HepG2 (cell line): ENCODE measurements at regions not wholly inside any gene's neighbourhood (a gene's known extent, or its start where the extent isn't known, plus 50 kb on each side); places are given as distances from the start of the nearest gene placed in this dataset.

ENCODE experiments used
- ATAC-seq: fragments of 200-7000 bp; cut with Tn5 transposase; 3 replicates; pipeline ENCODE4 v1.9.1; 2020; ENCODE audit warnings: mild to moderate bottlenecking, moderate library complexity
- BruUV-seq: library from RNA; stranded (reverse); fragments of 400-500 nt; replicated peaks from 2 replicates; lab custom pipeline; 2021; lab: Mats Ljungman, UMichigan
- CTCF ChIA-PET: fragments of 300-600 bp; formaldehyde crosslinking; extraction: SDS; loops from one replicate; lab custom pipeline; 2021; ENCODE audit warnings: low total read pairs, inconsistent platforms, low intra/inter-chr PET ratio; lab: Yijun Ruan, JAX
- POLR2A ChIA-PET: fragments of 350-600 bp; sonication (Branson Sonifier 250); formaldehyde crosslinking; loops from one replicate; lab custom pipeline; 2020; ENCODE audit warnings: antibody characterized with exemption, inconsistent platforms; lab: Yijun Ruan, JAX
- DNase-seq: peaks from one replicate; pipeline ENCODE4 v3.0.0-alpha.2; 2015; ENCODE audit warnings: low spot score
- FAIRE-seq: peaks from 3 replicates; lab custom pipeline; 2011; peaks lifted over from hg19 to GRCh38; lab: Jason Lieb, UNC
- H2AFZ ChIP-seq: one replicate; pipeline ENCODE4 v1.6.1; 2011; ENCODE audit warnings: low read length, inconsistent platforms
- H3K27ac ChIP-seq: fragments of 300-600 bp; 3 replicates; pipeline ENCODE4 v1.8.0; 2011; ENCODE audit warnings: mixed run types, mild to moderate bottlenecking, mixed read lengths, low read length, inconsistent platforms; ENCODE audit not compliant: insufficient read depth; ENCODE audit errors: extremely low read length
- H3K27me3 ChIP-seq, 2 experiments: fragments of 200-600 bp in 1 of 2; 2 replicates in 1 of 2; 3 replicates in 1 of 2; pipeline versions ENCODE4 v1.6.0 to v1.8.0; 2011; ENCODE audit warnings: low read length in 2 of 2, mild to moderate bottlenecking in 2 of 2, moderate library complexity in 2 of 2, inconsistent platforms in 1 of 2; ENCODE audit not compliant: insufficient read depth in 2 of 2, control insufficient read depth in 1 of 2
- H3K36me3 ChIP-seq, 2 experiments: fragments of 200-600 bp in 1 of 2; replicated peaks in 1 of 2; 2 replicates in 1 of 2; 3 replicates in 1 of 2; pipeline versions ENCODE4 v1.5.1 to v1.8.0; 2011; ENCODE audit warnings: low read length in 2 of 2, inconsistent platforms in 1 of 2; ENCODE audit not compliant: insufficient read depth in 2 of 2, control insufficient read depth in 1 of 2
- H3K4me1 ChIP-seq: 2 replicates; pipeline ENCODE4 v1.5.1; 2012; ENCODE audit warnings: low read length, inconsistent platforms; ENCODE audit not compliant: insufficient read depth
- H3K4me2 ChIP-seq: 2 replicates; pipeline ENCODE4 v1.6.0; 2011; ENCODE audit warnings: low read depth, low read length, inconsistent platforms
- H3K4me3 ChIP-seq, 3 experiments: fragments of 200-600 bp in 1 of 3; sonication (generic), shearing (Covaris generic) in 1 of 3; replicated peaks in 1 of 3; 2 replicates each; pipeline ENCODE4 v1.5.1; 2011 to 2016; ENCODE audit warnings: low read length in 3 of 3, inconsistent platforms in 2 of 3, low read depth in 2 of 3, mild to moderate bottlenecking in 2 of 3, control low read depth in 1 of 3, mixed read lengths in 1 of 3; ENCODE audit not compliant: insufficient read depth in 1 of 3
- H3K79me2 ChIP-seq: one replicate; pipeline ENCODE4 v1.6.1; 2011; ENCODE audit warnings: low read length, inconsistent platforms; ENCODE audit not compliant: insufficient read depth
- H3K9ac ChIP-seq: 2 replicates; pipeline ENCODE4 v1.6.0; 2011; ENCODE audit warnings: mild to moderate bottlenecking, low read depth, low read length, inconsistent platforms; ENCODE audit not compliant: insufficient read depth
- H3K9me3 ChIP-seq: 2 replicates; pipeline ENCODE4 v1.5.1; 2012; ENCODE audit warnings: mild to moderate bottlenecking, low read length
- H4K20me1 ChIP-seq: 2 replicates; pipeline ENCODE4 v1.6.0; 2011; ENCODE audit warnings: inconsistent platforms, mild to moderate bottlenecking, low read length, moderate library complexity; ENCODE audit not compliant: insufficient read depth
- CCDC6 ChIP-seq: sonication (generic); formaldehyde crosslinking; IDR thresholded peaks from 2 replicates; pipeline ENCODE4 v1.8.1; 2022; ENCODE audit warnings: mild to moderate bottlenecking, missing genetic modification reagents, moderate library complexity
- EP300 ChIP-seq, 3 experiments: sonication (generic) in 1 of 3; formaldehyde crosslinking in 1 of 3; IDR thresholded peaks; 2 replicates each; pipeline versions ENCODE4 v1.5.1 to v1.6.1; 2011 to 2020; ENCODE audit warnings: low read depth in 2 of 3, low read length in 2 of 3, borderline replicate concordance in 1 of 3, improper control_type of control experiment in 1 of 3, mild to moderate bottlenecking in 1 of 3, missing genetic modification reagents in 1 of 3, moderate library complexity in 1 of 3
- KDM2A ChIP-seq: sonication (generic); formaldehyde crosslinking; IDR thresholded peaks from 2 replicates; pipeline ENCODE4 v1.4.0; 2020; ENCODE audit warnings: low read depth, missing genetic modification reagents, borderline replicate concordance
- MAFG ChIP-seq: sonication (generic); formaldehyde crosslinking; IDR thresholded peaks from 2 replicates; pipeline ENCODE4 v1.5.1; 2020; ENCODE audit warnings: mild to moderate bottlenecking, missing genetic modification reagents
- PPARG ChIP-seq: conservative IDR thresholded peaks from 2 replicates; pipeline ENCODE4 v1.6.1; 2016; ENCODE audit warnings: missing biosample characterization, missing genetic modification reagents
- RARG ChIP-seq: sonication (generic); formaldehyde crosslinking; IDR thresholded peaks from 2 replicates; pipeline ENCODE4 v1.4.0; 2020; ENCODE audit warnings: low read depth, mild to moderate bottlenecking, missing genetic modification reagents
- RELA ChIP-seq: sonication (generic); formaldehyde crosslinking; IDR thresholded peaks from 2 replicates; pipeline ENCODE4 v1.4.0; 2020; ENCODE audit warnings: missing genetic modification reagents
- SOX6 ChIP-seq, 2 experiments: fragments of 450-650 bp in 1 of 2; sonication (generic) in 1 of 2; formaldehyde crosslinking in 1 of 2; IDR thresholded peaks; 2 replicates each; pipeline versions ENCODE4 v1.4.0 to v1.6.1; 2017 to 2020; ENCODE audit warnings: antibody characterized with exemption in 1 of 2, mild to moderate bottlenecking in 1 of 2, missing genetic modification reagents in 1 of 2
- ZNF607 ChIP-seq: sonication (generic); formaldehyde crosslinking; IDR thresholded peaks from 2 replicates; pipeline ENCODE4 v1.5.1; 2020; ENCODE audit warnings: missing genetic modification reagents, mild to moderate bottlenecking, borderline replicate concordance
- ZNF7 ChIP-seq: IDR thresholded peaks from 2 replicates; pipeline ENCODE4 v1.6.1; 2016; ENCODE audit warnings: missing biosample characterization, missing genetic modification reagents
- ZNF777 ChIP-seq: sonication (generic); formaldehyde crosslinking; IDR thresholded peaks from 2 replicates; pipeline ENCODE4 v1.4.0; 2020; ENCODE audit warnings: missing genetic modification reagents
- ZSCAN21 ChIP-seq: sonication (generic); formaldehyde crosslinking; IDR thresholded peaks from 2 replicates; pipeline ENCODE4 v1.8.0; 2022; ENCODE audit warnings: mild to moderate bottlenecking, missing genetic modification reagents, moderate library complexity, borderline replicate concordance
- WGBS: methylation state at CpG from one replicate; pipeline ENCODE4 v1.1.6; 2017; ENCODE audit warnings: low lambda C conversion rate; 5-methylcytosine and 5-hydroxymethylcytosine counted together
- in situ Hi-C: cut with HindIII; loops from 2 replicates; pipeline ENCODE4 v1.10.0; 2017; ENCODE audit warnings: low pct_unique_long_range_greater_than_20kb; ENCODE audit not compliant: extremely low pct_ligation_motif_present
- intact Hi-C: fragments of 100-400 bp; cut with micrococcal nuclease; formaldehyde crosslinking; loops from one replicate; pipeline ENCODE4 v1.10.0; 2022; ENCODE audit not compliant: unreplicated experiment
- TF ChIP-seq, protein P1 (sequence below): sonication (generic); formaldehyde crosslinking; IDR thresholded peaks from 2 replicates; pipeline ENCODE4 v1.4.0; 2020; ENCODE audit warnings: mild to moderate bottlenecking, missing genetic modification reagents
- TF ChIP-seq, protein P2 (sequence below): sonication (generic); formaldehyde crosslinking; conservative IDR thresholded peaks from 2 replicates; pipeline ENCODE4 v1.4.0; 2020; ENCODE audit warnings: missing genetic modification reagents
- TF ChIP-seq, protein P3 (sequence below): sonication (generic); formaldehyde crosslinking; IDR thresholded peaks from 2 replicates; pipeline ENCODE4 v1.4.0; 2020; ENCODE audit warnings: missing genetic modification reagents

- Histone ChIP-seq H4K20me1 (no peaks in the 10 kb centered on the region), H3K27ac (no peak overlapping the region), H3K4me3 (no peak overlapping the region), H3K9me3 (no peaks in the 10 kb centered on the region), H3K36me3 (no peaks in the 10 kb centered on the region), H3K79me2 (no peaks in the 10 kb centered on the region), H2AFZ (no peak overlapping the region), H3K27me3 (no peaks in the 10 kb centered on the region; a peak in 1 of 5 replicates), H3K4me2 (no peak overlapping the region), H3K9ac (no peak overlapping the region), H3K4me1 (no peaks in the 10 kb centered on the region)
- POLR2A ChIA-PET = no interaction called here
- FAIRE-seq = no peak
- BruUV-seq = no TSS peak
- TF ChIP-seq ZSCAN21 (CRISPR knock-in tag) = no peak
- no peak for TF ChIP-seq EP300 (IDR thresholded peaks at IDR 0.05; ENCODE audit: low read depth in 2 of 2, low read length in 2 of 2)
- TF ChIP-seq EP300 (CRISPR knock-in tag; IDR thresholded peaks at IDR 0.05; ENCODE audit: borderline replicate concordance) = no peak
- no peak for TF ChIP-seq MAFG (CRISPR knock-in tag)
- no peak for TF ChIP-seq ZNF607
- no peak for TF ChIP-seq RELA (CRISPR knock-in tag)
- TF ChIP-seq ZNF7 (CRISPR knock-in tag) = no peak
- TF ChIP-seq SOX6 (IDR thresholded peaks at IDR 0.05) = no peak
- no peak for TF ChIP-seq SOX6 (CRISPR knock-in tag; IDR thresholded peaks at IDR 0.05)
- TF ChIP-seq, protein P1, sequence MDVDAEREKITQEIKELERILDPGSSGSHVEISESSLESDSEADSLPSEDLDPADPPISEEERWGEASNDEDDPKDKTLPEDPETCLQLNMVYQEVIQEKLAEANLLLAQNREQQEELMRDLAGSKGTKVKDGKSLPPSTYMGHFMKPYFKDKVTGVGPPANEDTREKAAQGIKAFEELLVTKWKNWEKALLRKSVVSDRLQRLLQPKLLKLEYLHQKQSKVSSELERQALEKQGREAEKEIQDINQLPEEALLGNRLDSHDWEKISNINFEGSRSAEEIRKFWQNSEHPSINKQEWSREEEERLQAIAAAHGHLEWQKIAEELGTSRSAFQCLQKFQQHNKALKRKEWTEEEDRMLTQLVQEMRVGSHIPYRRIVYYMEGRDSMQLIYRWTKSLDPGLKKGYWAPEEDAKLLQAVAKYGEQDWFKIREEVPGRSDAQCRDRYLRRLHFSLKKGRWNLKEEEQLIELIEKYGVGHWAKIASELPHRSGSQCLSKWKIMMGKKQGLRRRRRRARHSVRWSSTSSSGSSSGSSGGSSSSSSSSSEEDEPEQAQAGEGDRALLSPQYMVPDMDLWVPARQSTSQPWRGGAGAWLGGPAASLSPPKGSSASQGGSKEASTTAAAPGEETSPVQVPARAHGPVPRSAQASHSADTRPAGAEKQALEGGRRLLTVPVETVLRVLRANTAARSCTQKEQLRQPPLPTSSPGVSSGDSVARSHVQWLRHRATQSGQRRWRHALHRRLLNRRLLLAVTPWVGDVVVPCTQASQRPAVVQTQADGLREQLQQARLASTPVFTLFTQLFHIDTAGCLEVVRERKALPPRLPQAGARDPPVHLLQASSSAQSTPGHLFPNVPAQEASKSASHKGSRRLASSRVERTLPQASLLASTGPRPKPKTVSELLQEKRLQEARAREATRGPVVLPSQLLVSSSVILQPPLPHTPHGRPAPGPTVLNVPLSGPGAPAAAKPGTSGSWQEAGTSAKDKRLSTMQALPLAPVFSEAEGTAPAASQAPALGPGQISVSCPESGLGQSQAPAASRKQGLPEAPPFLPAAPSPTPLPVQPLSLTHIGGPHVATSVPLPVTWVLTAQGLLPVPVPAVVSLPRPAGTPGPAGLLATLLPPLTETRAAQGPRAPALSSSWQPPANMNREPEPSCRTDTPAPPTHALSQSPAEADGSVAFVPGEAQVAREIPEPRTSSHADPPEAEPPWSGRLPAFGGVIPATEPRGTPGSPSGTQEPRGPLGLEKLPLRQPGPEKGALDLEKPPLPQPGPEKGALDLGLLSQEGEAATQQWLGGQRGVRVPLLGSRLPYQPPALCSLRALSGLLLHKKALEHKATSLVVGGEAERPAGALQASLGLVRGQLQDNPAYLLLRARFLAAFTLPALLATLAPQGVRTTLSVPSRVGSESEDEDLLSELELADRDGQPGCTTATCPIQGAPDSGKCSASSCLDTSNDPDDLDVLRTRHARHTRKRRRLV (CRISPR knock-in tag) = no peak
- no peak for TF ChIP-seq PPARG (CRISPR knock-in tag)
- no peak for TF ChIP-seq ZNF777 (CRISPR knock-in tag)
- TF ChIP-seq CCDC6 (CRISPR knock-in tag) = no peak
- TF ChIP-seq, protein P2, sequence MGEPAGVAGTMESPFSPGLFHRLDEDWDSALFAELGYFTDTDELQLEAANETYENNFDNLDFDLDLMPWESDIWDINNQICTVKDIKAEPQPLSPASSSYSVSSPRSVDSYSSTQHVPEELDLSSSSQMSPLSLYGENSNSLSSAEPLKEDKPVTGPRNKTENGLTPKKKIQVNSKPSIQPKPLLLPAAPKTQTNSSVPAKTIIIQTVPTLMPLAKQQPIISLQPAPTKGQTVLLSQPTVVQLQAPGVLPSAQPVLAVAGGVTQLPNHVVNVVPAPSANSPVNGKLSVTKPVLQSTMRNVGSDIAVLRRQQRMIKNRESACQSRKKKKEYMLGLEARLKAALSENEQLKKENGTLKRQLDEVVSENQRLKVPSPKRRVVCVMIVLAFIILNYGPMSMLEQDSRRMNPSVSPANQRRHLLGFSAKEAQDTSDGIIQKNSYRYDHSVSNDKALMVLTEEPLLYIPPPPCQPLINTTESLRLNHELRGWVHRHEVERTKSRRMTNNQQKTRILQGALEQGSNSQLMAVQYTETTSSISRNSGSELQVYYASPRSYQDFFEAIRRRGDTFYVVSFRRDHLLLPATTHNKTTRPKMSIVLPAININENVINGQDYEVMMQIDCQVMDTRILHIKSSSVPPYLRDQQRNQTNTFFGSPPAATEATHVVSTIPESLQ (CRISPR knock-in tag) = no peak
- TF ChIP-seq, protein P3, sequence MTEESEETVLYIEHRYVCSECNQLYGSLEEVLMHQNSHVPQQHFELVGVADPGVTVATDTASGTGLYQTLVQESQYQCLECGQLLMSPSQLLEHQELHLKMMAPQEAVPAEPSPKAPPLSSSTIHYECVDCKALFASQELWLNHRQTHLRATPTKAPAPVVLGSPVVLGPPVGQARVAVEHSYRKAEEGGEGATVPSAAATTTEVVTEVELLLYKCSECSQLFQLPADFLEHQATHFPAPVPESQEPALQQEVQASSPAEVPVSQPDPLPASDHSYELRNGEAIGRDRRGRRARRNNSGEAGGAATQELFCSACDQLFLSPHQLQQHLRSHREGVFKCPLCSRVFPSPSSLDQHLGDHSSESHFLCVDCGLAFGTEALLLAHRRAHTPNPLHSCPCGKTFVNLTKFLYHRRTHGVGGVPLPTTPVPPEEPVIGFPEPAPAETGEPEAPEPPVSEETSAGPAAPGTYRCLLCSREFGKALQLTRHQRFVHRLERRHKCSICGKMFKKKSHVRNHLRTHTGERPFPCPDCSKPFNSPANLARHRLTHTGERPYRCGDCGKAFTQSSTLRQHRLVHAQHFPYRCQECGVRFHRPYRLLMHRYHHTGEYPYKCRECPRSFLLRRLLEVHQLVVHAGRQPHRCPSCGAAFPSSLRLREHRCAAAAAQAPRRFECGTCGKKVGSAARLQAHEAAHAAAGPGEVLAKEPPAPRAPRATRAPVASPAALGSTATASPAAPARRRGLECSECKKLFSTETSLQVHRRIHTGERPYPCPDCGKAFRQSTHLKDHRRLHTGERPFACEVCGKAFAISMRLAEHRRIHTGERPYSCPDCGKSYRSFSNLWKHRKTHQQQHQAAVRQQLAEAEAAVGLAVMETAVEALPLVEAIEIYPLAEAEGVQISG (CRISPR knock-in tag) = no peak
- TF ChIP-seq RARG (CRISPR knock-in tag) = no peak
- TF ChIP-seq KDM2A (CRISPR knock-in tag) = no peak
- CTCF ChIA-PET = no interaction called here
- ATAC-seq = no peak
- 33% methylated on average over 4 of the region's 4 CpGs for WGBS
- intact Hi-C loops = no loop called here
- in situ Hi-C loops = no loop called here
- DNase-seq = no peak
Measured at GRCh38 chr9:71479621-71480020, 288.7 kb downstream of the CEMIP2 start.
